Activated T-cell treated with anti-CD3 and anti-CD28 coated beads, Interleukin-2, amount 50 U/mL, for 1 hour (primary cell): ENCODE measurements at regions not wholly inside any gene's neighbourhood (a gene's known extent, or its start where the extent isn't known, plus 50 kb on each side); places are given as distances from the start of the nearest gene placed in this dataset.

ENCODE experiments used
- DNase-seq: peaks from one replicate; pipeline ENCODE4 v3.0.0-alpha.2; 2020

DNA sequence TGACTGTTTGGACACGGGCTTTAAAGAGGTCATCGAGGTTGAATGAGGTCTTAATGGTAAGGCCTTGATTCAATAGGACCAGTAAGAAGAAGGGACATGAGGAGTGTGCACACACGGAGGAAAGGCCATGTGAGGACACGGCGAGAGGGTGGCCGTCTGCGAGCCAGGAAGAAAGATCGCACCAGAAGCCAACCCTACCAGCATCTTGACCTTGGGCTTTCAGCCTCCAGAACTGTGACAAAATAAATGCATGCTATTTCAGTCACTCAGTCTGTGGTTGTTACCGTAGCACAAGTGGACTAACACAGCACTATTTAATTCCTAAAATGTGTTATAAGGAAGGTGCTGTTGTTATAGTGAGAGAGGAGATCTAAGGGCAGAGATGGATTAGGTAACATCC lies 468.6 kb upstream of the FAT1 start:
- no peak for DNase-seq

DNA sequence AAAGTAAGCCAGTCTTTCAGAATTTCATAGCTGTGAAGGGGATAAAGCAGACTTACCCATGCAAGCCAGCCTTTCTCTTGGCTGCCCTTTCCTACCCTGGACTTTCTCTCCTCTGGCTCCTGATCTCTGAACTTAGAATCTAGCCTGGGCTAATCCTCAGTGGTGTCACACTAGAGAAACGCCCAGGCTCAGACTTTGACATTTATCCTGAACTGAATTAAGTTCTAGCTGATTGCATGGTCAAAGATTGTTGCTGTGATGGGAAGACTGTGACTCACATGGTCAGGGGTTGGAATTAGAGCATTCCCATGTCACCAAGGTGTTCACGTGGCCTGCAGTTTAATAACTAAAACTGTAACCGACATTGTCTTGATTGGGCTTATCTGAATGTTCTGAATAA lies 469.5 kb upstream of the FAT1 start:
- DNase-seq, result no peak

DNA sequence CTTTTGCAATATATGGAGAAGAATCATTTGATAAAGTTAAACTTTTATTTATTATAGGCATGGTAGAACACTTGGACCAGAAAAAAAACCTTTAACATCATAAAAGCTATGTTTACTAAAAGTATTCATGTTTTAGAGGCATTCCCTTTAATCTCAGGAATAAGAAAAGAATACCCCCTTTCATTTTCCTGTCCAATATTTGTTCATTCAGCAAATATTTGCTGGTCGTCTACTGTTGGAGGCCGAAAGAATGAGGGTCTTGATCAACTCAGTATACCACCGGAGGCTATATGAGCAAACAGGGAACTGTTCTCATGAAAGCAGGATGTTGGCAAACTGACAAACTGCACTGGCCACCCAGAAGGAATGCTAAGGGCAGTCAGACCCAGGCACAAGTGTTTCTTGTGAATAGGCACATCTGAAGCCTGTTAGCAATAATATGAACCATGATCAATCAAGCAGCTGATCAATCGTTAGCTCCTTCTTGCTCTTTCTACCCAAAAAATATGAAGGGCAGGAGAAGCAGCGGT lies 480.8 kb upstream of the FAT1 start:
- no peak for DNase-seq

DNA sequence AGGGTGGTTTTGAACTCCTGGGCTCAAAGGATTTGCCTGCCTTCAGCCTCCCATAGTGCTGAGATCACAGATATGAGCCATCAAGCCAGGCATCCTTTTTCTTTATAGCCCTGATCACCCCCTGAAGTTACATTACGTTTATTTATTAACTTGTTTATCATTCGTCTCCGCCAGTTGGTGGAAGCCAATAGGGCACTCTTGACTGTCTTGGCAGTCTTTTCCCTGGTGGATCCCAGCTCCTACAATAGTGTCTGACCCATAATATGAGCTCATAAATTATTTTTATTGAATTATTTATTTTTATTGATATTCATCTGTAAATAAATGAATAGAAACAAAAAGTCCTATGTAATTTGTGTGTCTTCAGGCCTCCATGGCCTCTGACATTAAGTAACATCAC lies 484.3 kb upstream of the FAT1 start:
- no peak for DNase-seq

DNA sequence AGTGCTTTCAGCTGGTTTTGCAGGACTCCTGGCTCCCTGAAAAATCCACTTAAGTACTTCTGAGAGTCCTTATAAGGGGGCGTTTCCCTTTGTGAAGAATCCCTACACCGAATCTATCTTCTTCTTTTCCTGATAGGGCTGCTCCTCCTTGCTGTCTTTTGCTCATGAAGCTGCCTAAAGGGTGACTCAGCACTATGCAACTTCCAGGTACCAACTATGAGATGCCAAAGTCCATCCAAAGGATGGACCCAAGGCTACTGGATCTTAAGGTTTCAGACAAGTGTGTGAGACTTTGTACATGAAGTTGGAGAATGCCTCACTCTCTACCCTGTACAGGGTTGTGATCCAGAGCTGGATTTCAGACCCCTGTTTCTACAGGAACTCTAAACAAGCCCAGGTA lies 485.0 kb upstream of the FAT1 start:
- DNase-seq, result no peak

DNA sequence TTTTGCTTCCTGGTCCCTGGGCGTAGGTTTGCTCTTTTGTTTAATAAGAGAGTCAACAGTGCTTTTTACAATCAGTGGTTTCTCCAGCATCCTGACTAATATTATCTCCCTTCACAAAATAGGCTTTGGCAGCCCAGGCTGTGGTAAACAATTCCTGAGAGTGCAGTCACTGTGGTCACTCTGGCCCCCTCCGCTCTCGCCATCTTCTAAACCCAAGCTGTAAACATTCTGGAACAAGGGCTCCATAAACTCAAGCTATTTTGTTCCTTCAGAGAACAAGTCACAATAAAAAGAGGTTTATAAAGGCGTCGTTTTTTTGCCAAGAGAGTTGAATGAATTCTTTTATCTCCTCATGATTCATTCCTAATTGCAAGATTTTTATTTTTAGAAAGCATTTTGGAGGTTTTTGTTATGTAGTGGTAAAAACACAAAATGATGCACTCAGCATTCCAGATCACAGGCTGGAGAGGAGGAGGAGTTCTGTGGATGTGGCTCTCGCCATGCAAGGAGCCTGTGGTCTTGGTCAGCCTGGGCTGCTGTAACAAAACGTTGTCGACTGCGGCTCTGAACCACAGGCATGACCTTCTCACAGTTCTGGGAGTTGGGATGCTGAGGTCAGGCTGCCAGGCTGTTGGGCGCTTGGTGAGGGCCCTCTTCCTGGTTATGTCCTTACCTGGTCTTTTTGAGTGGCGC lies 486.4 kb upstream of the FAT1 start:
- DNase-seq, result no peak

DNA sequence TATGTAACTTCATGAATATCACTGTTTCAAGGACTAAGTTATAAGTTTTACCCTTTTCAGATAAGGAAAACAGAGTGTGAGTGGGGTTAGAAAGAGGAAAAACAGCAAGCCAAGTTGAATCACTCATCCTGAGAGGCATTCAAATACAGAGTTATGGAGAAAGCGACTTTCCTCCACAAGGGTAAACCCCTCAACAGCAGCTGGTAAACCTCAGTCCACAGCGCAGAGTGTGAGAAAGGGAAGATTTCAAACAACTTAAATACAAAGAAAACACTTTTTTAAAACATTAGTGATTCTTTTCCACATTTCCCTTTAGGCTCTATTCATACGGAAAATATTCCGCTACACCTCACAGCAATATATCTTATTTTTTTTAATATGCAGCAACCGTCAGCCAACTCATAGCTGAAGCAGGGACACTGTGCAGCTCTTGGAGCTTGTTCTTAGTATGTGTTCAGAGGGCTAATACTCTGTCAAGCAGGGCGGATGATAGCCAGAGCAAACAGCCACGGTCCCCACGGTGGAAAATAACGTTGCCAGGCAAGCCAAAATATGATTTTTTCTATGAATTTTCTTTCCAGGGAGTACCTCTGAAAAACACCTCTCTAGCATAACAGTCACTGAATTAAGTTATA lies 488.9 kb upstream of the FAT1 start:
- no peak for DNase-seq

DNA sequence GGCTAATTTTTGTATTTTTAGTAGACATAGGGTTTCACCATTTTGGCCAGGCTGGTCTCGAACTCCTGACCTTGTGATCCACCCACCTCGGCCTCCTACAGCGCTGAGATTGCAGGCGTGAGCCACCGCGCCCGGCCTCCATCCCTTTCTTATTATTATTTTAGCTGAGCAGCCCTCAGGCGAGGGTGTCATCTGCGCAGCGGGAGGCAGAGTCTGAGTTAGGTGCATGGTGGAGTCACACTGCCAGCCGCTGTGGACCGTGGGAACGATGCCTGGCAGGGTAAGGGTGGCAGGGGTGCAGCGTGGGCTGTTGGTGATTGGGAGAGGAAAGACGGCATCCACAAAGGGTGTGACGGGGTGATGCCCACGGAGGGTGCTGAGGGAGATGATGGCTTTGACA lies 491.8 kb upstream of the FAT1 start:
- DNase-seq, result no peak

DNA sequence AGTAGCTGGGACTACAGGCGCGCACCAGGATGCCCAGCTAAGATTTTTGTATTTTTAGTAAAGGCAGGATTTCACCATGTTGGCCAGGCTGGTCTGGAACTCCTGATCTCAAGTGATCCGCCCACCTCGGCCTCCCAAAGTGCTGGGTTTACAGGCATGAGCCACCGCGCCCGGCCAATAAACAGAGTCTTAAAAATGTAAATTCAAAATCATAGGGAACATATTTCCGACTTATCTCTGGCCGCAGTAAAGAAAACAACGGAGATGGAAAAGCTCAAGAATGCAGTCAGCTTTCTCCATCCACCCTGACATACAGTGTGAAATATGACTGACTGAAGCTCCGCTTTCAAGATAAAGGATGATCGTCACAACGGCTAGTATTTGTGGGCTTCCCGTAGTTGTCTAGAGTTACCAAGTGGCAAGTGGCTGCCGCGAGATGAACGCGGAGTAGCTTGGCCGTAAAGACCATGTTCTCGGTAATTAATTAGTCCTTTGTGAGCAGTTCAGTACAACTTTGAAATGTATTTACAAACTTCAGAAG lies 495.1 kb upstream of the FAT1 start:
- no peak for DNase-seq

DNA sequence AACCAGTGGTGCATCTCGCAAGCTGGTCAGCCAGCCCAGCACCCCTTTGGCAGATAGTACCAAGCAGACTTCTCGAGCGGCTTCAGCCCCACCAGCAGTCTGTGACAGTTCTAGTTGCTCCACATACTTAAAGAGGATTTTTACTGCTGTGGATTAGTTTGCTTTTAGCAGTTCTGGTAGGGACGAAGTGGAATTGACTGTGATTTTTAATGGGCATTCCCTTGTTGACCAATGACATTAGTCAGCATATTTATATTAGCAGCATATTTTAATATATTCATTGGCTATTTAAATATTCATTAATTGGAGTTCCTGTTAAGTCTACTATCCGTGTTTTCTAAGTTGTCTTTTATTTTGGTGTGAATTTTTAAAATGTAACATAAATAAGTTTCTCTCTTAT lies 500.9 kb upstream of the FAT1 start:
- DNase-seq, result no peak

DNA sequence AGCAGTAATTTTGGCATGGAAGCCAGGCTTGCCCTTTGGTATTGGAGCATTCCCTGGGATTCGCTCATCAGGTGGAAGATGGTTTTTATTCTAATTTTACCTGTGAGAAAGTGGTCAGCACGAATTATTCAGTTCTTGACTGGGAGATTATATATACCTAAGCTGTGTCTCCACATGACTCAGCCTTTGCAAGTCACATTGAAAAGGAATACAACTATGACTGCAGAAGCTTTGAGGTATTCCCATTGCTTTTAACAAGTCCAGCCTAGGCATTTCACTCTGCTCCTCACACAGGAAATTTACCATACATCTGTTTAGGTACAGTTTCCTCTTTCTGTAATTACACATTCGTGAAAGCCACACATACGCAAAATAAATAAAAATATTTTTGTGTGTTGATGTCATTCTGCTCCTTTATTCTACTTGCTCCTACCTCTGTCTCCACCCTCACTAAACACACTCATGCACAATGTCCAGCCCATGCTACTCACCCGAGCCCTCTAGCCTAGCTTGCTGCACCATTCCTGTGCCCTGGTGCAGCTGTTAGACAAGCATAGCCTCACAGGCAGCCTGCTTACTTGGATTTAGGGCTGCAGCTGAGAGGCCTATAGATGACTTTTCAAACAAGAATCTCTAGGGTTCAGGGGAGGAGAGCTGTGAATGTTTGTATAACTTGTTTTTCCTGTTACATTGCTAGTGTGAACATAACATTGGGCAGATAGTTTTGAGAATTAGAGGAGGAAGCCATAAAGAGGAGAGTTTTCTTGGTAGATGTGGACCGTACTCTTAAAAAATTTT lies 504.4 kb upstream of the FAT1 start:
- no peak for DNase-seq

DNA sequence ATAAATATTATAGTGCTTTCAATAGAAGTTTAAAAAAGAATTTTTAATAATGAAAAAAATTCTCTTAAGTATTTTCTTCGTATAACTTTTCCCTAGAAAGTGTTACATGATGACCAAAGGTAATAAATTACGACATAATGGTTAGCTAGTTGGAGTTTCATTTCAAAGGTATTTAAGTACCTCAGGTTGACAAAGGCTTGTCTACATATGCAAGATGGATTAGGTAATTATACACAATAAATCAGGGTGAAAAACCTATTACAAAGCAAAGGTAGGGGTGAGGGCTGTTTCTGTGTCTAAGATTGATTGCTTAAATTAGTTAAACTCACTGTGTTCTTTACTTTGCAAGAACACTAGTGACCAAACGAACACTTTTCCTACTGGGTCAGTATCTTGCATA lies 508.5 kb upstream of the FAT1 start:
- no peak for DNase-seq

DNA sequence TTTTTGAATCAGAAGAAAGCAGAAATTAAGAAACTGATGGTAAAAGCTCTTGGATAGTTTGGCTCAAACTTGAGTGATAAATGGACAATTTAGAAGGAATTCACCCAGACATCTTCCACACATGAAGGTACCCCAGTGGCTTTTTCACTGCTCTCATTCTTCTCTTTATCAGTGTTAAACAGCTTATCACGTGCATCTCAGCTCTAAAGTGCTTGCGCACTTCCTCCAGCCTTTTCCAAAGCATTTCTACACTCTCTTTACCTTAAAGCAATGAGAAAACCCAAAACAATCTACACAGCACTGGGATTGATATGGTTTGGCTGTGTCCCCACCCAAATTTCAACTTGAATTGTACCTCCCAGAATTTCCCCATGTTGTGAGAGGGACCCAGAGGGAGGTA lies 509.1 kb upstream of the FAT1 start:
- DNase-seq, result no peak

DNA sequence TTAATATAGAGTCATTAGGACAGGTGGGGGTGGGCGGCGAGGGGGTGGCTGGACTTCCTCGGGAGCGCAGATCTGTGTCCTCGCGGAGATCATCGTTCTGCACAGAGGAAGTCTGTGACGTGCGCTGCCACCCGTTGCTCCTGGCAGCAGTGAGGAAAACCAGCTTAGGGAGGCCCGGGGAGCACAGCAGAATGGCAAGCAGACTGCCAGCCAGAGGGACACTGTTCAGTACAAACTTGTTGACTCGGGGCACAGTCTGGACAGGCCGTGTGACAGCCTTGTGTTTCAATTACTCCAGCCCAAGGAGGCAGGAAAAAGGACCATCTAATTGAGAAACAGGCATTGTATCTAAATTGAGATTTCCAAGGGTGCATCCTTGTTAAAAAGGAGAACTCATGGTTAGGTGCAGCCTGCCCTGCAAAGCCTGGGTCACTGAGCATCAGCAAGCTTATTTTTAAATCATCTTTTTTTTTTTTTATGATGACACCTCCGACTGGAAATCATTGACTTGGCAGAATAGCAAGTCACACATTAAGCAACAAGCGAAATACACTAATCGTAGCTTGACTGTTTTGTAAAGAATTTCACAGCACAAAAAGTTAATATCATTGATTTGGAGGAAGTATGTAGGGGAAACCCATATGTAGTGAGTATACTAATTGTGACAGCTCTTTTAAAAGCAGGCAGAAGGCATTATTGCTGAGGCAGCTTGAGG lies 512.0 kb upstream of the FAT1 start:
- DNase-seq, result no peak

DNA sequence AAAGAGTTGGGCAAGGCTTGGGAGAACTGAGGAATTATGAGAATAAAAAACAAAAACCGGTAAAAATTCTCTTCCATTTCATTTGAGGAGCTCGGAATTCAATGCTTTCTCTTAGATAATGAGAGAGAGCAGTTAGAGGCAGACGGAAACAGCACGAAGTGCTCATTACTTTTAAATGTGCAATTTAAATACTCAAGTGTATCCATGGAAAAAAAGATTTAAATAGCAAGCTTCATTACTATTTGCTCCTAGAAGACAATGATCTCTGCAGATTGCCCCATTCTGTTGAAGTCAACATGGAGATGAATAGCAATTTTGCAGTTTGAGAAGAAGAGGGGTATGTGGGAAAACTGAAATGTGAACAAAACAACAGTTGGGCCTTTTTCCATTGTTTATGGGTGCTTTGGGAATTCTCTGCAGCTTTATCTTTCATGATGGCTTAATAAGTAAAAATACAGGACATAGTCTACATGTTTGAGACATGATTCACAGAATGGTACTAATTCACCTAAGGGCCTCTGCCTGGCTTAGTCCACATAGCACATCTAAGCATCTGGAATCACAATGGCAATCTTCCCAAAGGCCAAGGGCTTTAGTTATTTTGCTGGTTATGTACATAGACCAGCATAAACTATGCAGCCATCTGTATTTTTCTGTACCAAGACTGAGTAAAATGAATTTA lies 512.7 kb upstream of the FAT1 start:
- no peak for DNase-seq

DNA sequence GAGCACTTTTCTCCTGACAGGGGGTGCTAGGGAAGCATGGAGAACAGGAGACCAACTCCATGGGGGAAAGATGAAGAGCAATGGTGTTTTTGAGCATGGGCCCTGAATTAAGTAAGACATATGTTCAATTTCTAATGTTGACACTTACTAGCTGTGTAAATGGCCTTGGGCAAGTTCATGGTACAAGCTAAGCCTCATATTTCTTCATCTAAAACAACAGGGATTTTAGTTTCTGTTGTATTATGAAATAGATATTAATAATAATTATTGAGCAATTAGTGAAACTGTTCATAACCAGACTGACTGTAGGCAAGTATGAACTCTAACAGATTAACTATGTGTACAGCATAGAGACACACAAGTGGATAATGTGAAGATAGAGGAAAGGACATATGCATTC lies 515.0 kb upstream of the FAT1 start:
- no peak for DNase-seq

DNA sequence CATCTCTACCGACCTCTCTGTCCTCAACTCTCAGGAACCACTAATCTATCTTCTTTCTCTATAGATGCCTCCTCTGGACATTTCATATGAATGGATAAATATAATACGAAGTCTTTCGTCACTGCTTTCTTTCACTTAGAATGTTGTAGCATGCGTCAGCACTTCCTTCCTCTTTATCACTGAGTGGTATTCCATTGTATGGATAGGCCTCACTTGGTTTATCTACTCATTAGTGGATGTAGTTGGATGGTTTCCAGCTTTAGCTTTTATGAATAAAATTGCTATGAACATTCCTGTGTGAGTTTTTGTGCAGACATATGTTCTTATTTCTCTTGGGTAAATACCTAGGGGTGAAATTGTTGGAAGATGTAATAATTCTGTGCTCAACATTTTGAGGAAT lies 528.2 kb upstream of the FAT1 start:
- no peak for DNase-seq

DNA sequence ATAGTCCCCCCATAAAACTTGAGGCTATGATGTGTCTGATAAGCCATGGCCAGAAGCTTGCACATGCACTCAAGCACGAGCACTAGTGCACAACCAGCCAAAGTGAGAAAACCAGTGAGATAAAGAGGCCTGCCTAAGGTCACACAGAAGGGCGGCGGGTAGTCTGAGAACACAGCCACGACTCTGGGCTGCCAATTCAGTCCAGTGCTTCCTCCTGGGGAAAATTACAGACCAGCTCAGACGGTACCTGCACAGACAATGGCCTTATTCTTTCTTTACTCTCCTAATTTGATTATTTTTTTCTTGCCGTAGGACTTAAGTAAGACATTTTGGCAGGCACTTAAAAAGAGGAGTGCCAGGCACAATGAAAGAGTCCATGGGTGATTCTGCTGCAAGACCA lies 533.2 kb upstream of the FAT1 start:
- no peak for DNase-seq

DNA sequence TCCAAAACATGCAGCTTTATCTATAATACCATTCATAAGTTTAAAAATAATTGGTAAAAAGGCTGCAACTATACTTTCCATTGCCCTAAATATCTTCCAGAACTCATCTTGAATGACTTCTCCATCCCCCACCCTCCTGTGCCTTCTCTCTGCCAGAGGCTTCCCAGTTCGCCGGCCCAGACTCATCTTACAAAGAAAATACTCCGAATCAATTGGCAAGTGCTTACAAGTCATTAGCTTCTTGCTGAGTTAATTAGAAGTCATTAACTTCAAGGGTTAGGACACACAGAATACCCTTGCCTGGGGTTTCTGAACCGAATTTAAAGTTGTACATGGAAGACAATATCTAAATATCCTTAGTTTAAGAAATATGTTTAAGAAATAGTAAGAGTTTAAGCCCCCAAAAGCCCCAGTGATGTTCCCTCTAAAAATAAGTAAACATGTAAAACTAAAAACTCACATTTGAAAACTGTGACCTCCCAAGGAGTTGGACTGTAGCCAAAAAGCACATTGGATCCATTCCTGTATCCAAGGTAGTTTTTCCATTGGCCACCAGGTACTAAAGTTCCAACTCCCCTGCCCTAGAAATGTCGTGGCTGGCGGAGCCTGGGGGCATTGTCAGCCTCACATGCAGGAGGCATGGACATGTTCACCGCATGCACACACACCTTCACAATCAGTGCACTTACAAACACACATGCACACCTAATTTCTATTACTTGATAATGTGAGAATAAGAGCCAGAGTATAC lies 535.2 kb upstream of the FAT1 start:
- no peak for DNase-seq

DNA sequence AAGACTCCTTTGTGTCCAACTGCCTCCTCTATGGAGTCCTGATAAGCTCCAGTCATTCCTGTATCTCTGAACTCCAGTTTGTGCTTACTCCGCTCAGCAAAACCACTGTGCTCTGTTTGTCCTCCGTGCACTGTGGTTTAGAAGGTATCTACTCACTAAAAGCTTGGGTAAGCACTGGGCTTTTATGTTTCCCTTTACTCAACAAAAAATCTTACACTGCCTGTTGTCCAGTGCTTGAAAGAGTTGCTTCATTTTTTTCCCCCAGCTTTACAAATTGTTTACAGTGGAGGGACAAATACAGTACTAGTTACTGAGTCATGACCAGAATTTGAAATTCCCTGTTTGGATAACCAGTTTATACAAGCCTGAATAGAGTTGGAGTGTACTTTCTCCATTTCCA lies 545.3 kb upstream of the FAT1 start:
- DNase-seq, result no peak

DNA sequence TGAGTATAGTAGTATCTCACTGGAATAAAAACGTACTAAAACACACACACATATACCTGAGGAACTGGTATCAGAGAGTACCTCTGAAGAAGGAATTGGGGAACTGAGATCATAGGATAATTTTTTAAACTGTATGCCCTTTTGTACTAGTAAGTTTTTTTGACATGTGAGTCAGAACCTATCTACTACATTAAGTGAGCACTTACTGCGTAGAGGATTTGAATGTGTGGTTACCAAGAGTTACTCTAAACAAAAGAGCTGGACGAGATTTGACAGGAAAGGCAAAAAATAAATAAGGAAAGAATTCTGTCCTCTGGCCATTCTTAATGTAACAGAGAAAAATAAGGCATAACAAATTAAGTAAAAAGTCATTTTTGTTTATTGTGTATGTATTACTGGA lies 546.5 kb upstream of the FAT1 start:
- no peak for DNase-seq

DNA sequence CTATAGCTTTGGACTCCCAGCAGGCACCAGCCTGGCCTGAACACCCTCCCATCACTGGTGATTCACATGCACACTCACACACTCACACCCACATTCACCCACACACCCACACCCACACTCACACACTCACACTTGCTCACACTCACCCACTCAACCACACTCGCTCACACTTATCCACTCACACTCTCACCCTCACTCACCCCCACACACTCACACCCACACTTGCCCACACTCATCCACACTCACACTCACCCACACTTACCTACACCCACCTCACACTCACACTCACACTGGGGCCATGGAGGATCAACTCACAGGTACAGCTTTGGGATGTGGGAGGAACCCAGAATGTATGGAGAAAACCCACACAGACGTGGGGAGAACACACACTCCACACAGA lies 548.2 kb upstream of the FAT1 start:
- DNase-seq, result no peak
